ENCODE measurements at regions not wholly inside any gene's neighbourhood (a gene's known extent, or its start where the extent isn't known, plus 50 kb on each side); places are given as distances from the start of the nearest gene placed in this dataset.

DNA sequence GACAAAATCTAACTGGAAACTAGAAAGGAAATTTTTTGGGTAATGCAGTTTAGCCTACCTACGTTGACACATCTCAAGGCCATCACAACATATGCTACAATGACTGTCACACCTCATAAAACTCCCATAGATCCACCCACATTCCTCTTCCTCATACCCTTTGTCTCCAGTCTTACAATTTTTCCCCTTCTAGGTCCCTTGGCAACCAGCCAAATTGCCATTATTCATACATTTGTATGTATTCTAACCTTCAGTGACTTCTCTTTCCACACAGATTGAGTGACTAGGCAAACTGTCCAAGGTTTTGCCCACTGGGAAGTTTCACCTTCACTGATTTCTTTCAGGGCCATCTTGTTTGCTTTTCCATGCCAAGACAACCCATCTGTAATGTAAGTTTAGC, 100.5 kb upstream of the TPK1 start:
- DNase-seq: no peak

DNA sequence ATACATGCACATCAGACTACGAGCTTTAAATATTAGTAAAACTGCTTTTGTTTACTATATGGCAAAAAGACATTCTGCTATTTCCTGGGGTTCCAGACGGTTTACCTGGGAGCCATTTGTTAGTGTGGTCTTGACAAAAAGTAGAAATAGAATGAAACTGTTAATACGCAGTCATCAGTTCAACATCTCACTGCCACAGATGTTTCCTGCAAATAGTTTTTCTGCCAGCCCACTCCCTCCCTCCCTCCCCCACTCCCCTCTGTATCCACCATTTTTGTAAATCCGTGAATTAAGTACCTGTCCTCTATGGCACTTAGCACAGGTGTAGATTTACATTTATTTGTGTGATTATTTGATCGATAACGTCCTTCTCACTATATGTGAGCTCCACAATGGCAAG, 74.6 kb upstream of the TPK1 start:
- no peak for DNase-seq

DNA sequence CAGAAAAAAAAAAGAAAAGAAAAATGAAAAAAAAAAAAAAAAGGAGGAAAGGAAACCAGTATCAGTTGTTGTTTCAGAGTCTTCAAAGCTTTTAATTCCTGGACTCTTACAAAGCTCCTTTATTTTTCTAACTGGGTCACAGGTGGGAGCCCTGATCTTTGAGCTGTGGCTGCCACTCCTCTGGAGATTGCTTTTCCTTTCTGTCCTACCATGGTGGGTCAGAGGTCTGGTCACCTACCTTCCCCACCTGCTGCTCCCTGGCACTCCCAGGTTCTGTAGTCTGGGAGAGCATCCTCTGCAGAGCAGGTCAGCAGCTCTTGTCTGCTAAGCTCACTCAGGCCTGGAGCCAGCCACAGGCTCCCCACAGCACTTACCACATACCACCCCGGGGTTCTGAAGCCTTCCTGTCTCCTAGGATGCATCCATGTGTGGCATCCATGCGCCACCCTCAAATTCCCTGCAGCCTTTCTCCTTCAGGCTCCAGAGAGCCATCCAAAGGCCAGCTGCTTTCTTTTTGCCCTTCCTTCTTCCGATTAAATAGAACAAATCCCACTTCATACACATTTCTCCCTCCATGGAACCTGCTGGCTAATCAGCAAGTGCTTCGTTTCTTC, 73.2 kb upstream of the TPK1 start:
- DNase-seq: no peak

DNA sequence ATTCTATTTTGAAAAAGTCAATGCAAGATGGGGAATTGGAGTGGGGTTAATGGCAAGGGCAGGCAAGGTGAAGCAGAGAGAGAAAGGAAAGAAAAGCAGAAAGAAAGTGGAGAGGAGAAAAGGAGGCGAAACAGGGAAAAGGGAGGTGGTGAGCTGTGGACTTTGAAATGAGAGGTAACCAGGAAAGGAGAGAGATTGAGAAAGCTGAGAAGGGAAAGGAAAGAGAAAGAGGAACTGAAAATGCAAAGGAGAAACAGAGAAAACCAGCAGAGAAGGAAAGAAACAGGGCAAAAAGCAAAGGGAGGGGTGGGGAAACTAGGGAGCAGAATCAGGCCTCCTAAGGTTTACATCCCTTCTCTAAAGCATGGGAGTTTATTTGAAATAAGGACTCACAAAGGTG, 72.5 kb upstream of the TPK1 start:
- no peak for DNase-seq

DNA sequence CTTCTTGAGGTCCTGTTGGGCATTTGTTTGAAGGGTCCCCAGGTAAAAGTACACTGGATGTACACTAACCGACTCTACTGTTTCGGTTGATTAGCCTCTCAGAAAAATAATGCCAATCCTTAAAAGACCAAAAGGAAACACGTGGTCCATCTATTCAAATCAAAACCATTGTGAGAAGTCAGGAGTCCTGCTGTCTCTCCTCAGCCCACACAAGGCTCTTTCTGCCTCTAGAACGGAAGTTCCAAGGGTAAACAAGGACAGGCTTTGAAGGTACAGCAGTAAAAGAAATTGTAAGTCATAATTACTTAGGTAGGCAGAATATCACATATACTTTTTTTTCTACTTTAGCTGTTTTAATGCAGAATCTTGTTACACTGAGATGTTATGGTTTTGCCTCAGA, 71.7 kb upstream of the TPK1 start:
- DNase-seq: no peak

DNA sequence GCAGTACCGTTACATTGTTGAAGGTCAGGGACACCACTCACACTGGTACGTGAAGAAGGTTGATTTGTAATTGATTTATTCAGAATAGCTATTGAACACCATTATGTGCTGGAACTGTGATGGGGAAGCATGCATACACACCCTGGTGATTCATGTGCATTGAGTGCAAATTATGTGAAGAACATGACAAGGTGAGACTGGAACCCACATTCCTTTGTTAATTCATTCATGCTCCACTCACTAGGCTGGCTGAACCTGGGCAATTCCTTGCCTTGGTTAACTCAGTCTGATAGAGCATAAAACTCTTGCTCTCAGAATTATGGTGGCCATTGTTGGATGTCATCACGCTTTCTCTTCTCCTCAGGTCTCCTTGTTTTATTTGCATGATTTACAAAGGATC, 67.3 kb upstream of the TPK1 start:
- DNase-seq: no peak

DNA sequence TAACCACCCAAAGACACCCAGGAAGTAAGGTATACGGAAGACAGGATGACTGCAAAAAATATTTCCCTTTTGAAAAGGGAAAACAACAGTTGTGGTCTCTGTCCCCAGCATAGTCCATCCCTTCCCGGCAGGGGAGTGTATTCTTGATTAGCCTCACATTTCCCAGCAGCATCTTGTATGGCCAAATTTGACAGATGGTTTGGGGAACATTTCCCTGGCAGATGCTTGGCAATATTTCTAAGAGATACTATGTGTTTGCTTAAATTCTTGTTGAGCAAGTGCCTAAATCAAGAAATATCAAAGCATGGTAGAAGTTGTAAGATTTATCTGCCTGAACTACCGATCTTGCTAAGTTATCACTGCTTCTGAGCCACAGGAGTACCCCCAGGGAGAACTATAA, 56.9 kb upstream of the TPK1 start:
- no peak for DNase-seq

Data from GF-D8 (cell line).